ENCODE measurements at regions not wholly inside any gene's neighbourhood (a gene's known extent, or its start where the extent isn't known, plus 50 kb on each side); places are given as distances from the start of the nearest gene placed in this dataset.

- no peak for TF ChIP-seq CCNT2 (IDR thresholded peaks at IDR 0.05; ENCODE audit: borderline replicate concordance, extremely low read depth, insufficient read length, low read depth, low read length)
- no peak for TF ChIP-seq ATF1 (CRISPR knock-in tag; IDR thresholded peaks at IDR 0.05)
- no peak for TF ChIP-seq ATF1 (tag; IDR thresholded peaks at IDR 0.05)
- TF ChIP-seq ZBTB40 (IDR thresholded peaks at IDR 0.05), result no peak
- no peak for TF ChIP-seq ZBTB40 (CRISPR knock-in tag; IDR thresholded peaks at IDR 0.05)
- no peak for TF ChIP-seq ZNF507 (tag; conservative IDR thresholded peaks at IDR 0.05)
These were observed 66.0 kb downstream of the MAGEC1 start (continued) for GRCh38 chrX:141969706-141970105.

Measured in K562 (cell line).